Keratinocyte (primary cell): ENCODE measurements at regions not wholly inside any gene's neighbourhood (a gene's known extent, or its start where the extent isn't known, plus 50 kb on each side); places are given as distances from the start of the nearest gene placed in this dataset.

Source experiments
- EZH2 ChIP-seq: IDR thresholded peaks from one replicate; pipeline ENCODE4 v1.6.1; 2012; ENCODE audit warnings: inconsistent platforms, mild to moderate bottlenecking, low read length, moderate library complexity
- TF ChIP-seq, protein P1 (sequence below), 3 experiments: IDR thresholded peaks in 1 of 3; conservative IDR thresholded peaks in 1 of 3; optimal IDR thresholded peaks in 1 of 3; 2 replicates in 2 of 3; 3 replicates in 1 of 3; pipeline versions ENCODE3 to v1.5.1; 2011; ENCODE audit warnings: low read length in 3 of 3, mild to moderate bottlenecking in 3 of 3, moderate library complexity in 2 of 3, control low read depth in 1 of 3, inconsistent platforms in 1 of 3; ENCODE audit not compliant: insufficient read depth in 2 of 3; ENCODE audit errors: extremely low read depth in 1 of 3

- TF ChIP-seq, protein P1, sequence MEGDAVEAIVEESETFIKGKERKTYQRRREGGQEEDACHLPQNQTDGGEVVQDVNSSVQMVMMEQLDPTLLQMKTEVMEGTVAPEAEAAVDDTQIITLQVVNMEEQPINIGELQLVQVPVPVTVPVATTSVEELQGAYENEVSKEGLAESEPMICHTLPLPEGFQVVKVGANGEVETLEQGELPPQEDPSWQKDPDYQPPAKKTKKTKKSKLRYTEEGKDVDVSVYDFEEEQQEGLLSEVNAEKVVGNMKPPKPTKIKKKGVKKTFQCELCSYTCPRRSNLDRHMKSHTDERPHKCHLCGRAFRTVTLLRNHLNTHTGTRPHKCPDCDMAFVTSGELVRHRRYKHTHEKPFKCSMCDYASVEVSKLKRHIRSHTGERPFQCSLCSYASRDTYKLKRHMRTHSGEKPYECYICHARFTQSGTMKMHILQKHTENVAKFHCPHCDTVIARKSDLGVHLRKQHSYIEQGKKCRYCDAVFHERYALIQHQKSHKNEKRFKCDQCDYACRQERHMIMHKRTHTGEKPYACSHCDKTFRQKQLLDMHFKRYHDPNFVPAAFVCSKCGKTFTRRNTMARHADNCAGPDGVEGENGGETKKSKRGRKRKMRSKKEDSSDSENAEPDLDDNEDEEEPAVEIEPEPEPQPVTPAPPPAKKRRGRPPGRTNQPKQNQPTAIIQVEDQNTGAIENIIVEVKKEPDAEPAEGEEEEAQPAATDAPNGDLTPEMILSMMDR (optimal IDR thresholded peaks at IDR 0.05 in 1 of 3, IDR thresholded peaks at IDR 0.05 in 1 of 3, conservative IDR thresholded peaks at IDR 0.05 in 1 of 3; ENCODE audit: extremely low read depth in 1 of 3, insufficient read depth in 2 of 3, low read length in 3 of 3): no peak
- TF ChIP-seq EZH2: no peak
Measured at GRCh38 chr15:70267306-70267705, 169.6 kb upstream of the TLE3 start.
